ENCODE measurements at regions not wholly inside any gene's neighbourhood (a gene's known extent, or its start where the extent isn't known, plus 50 kb on each side); places are given as distances from the start of the nearest gene placed in this dataset.
"Not testable (repeated sequence)": the region's sequence is repeated elsewhere in the genome, so short reads cannot be mapped to it uniquely, and the experiment has no call there.

GRCh38 chr3:102038477-102039142 is 189.3 kb downstream of the NFKBIZ start:
- no peak for DNase-seq

DNA sequence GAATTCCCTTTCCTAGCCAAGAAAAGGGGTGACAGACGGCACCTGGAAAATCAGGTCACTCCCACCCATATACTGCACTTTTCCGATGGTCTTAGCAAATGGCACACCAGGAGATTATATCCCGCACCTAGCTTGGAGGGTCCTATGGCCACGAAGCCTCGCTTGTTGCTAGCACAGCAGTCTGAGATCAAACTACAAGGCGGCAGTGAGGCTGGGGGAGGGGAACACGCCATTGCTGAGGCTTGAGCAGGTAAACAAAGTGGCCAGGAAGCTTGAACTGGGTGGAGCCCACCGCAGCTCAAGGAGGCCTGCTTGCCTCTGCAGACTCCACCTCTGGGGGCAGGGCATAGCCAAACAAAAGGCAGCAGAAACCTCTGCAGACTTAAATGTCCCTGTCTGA is 190.8 kb downstream of the NFKBIZ start:
- DNase-seq: not testable (repeated sequence)

DNA sequence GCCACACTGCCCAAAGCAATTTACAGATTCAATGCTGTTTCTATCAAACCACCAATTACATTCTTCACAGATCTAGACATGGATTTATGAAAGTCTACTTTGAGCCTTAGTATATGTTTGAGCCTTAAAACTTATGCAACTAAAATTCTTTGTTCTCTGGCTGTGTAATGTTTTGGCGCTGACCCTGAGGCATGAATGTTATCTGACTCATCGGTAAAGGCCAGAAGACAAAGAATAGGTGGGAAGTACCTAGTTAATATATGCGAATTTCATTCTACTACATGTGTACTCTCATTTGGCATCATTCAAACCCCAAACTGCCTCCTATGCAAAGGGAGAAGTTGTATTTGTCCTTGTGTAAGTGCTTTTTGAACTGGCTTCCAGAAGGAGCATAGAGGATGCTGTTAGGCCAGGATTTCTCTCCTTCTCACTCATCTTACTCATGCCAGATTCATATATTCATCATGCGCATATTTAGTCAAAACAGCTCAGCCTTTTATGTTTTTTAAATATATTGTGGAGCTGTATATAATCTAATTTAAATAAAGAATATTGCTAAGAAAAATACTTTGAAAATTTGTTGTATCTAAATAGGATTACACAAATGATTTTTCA is 204.2 kb downstream of the NFKBIZ start:
- DNase-seq: peak; percentile 48

- no peak for DNase-seq
Measured at GRCh38 chr3:102054543-102055080, 205.3 kb downstream of the NFKBIZ start.

DNA sequence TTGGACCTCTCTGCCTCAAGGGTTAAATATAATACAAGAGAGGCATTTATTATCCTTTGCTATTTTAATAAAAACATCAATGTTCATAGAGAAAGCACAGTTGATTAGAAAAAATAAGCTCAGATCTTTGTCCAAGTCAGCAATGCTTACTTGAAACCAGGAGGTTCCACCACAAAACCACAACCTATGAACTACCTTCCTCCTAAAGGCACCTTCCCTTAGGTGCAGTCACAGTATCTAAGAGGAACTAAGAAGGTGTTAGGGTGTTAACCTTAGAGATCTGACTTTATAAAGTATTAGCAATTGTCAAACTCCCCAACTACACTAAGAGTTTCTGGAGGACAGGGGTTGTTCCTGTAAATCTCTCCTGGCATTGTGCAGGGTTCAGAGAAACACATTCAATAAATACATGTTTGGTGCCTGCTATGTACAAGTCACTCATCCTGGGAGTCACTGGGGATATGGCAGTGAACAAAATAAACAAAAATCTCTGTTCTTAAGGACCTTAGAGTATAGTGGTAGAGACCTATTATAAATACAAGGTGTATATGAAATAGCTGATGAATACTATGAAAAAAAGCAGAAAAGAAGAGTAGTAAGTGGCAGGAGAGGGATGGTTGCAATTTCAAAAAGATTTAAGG is 208.6 kb downstream of the NFKBIZ start:
- no peak for DNase-seq

DNA sequence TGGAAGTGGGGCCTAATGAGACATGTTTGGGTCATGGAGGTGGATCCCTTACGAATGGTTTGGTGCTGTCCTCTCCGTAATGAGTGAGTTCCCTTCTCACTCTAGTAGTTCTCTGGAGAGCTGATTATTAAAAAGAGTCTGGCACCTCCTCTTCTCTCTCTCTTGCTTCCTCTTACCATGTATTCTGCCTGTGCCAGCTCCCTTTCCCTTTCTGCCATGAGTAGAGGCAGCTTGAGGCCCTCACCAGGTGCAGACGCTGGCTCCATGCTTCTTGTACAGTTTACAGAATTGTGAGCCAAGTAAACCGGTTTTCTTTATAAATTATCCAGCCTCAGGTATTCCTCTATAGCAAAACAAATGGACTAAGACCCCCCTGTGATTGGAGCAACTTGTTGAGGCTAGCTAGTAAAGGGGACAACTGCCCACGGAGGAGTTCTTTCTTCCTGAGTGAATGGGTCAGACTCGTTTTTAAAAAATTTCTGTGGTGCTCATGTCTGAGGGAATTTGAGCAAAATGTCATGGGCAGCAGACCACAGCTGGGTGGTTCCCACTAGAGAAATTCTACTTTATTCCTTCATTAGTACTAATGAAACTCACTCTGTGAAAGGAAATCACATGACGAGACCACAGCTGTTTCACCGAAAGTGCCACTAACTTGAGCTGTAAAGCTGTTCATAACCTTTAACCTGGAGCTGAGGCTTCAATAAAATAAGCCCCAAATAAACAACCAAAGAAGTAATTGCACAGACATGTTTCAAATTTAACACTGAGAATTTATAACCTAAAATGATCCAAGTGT is 210.0 kb downstream of the NFKBIZ start:
- DNase-seq: no peak

GRCh38 chr3:102060814-102061213 is 211.5 kb downstream of the NFKBIZ start:
- DNase-seq: no peak

DNA sequence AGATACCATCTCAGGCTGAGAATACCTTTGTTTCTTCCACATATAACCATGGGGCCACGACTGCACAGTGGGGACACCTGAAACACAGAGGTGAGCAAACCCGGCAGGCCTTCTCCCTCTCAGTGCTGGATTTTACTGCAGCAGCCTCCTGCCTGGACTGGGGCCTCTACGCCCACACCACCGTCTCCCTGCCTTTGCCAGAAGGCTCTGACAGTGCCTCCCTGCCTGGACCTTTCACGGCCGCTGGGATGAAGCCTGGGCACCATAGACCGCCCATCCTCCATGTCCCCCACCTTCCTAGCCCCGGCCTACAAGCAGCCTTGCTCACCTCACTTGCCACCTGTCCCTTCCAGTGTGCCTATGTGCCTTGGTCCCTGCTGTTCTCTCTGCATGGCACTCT is 214.3 kb downstream of the NFKBIZ start:
- no peak for DNase-seq

DNA sequence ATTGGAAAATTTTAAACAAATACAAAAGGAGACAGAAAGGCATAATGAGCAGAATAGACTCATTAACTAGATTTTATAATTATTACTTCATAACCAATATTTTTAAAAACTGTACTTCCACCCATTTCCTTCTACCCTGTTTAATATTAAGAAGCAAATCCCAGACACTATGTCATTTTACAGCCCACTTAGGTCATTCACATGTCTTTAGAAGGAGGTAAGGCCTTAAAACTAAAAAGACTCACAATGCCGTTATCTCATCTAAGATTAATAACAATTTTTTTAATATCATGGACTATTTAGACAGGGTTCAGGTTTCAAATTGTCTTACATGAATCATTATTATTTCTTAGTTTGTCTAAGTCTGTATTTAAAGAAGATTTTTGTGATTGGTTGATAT is 217.2 kb downstream of the NFKBIZ start:
- no peak for DNase-seq

DNA sequence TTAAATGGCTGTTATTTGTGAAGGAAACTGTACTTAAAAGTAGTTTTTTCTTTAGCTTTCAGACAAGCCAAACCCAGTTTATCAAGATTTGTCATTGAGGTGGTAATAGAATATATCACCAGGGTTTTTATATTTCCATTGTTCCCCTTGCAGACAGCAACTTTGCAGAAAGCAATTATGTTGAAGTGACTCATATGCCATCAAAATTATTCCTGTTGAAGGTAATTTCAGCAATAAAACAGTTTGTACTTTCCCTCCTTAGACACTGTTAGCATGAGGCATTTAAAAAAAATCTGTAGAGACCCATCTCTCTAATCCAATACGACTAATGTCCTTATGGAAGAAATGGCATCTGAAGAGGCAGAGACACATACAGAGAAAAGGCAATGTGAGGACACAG is 219.0 kb downstream of the NFKBIZ start:
- DNase-seq: no peak

GRCh38 chr3:102068736-102069135 is 219.4 kb downstream of the NFKBIZ start:
- DNase-seq: no peak

DNA sequence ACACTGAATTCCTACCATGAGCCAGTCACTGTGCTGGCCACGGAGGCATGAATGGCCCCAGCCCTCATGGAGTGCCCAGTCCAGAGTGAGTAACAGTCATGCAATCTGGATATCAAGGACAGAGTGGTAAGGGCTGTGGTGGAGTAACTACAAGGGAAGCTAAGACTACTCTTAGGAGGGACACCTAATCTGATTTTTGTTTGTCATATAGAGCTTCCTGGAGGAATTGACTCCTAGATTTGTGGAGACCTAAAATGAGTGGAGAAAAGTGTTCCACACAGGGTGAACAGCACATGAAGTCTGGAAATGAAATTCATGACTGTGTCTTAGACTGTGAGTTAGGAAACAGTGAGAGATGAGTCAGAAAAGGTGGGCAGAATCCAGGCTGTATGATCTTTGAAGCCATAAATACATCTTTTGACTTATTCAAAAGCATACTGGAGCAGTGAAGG is 219.9 kb downstream of the NFKBIZ start:
- DNase-seq: peak; percentile 53

DNA sequence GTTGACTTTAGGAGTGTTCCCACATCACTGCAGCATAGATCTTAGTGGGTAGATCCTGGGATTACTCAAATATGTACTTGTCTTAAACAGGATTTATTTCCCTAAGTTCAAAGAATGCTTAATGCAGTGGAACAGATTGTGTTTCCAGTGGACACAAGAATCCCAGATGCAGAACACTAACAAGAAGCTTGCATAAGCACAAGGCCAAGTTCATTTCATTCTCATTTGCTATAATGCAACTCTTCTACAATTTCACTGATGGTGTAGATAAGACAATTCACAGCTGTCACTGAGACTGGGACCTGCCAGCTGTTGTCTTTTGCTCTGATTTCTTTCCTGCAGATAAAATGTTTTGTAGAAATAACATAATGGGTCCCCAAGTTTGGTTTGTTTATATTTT is 225.6 kb downstream of the NFKBIZ start:
- DNase-seq: no peak

- no peak for DNase-seq
Measured at GRCh38 chr3:102078401-102078800, 229.1 kb downstream of the NFKBIZ start.

DNA sequence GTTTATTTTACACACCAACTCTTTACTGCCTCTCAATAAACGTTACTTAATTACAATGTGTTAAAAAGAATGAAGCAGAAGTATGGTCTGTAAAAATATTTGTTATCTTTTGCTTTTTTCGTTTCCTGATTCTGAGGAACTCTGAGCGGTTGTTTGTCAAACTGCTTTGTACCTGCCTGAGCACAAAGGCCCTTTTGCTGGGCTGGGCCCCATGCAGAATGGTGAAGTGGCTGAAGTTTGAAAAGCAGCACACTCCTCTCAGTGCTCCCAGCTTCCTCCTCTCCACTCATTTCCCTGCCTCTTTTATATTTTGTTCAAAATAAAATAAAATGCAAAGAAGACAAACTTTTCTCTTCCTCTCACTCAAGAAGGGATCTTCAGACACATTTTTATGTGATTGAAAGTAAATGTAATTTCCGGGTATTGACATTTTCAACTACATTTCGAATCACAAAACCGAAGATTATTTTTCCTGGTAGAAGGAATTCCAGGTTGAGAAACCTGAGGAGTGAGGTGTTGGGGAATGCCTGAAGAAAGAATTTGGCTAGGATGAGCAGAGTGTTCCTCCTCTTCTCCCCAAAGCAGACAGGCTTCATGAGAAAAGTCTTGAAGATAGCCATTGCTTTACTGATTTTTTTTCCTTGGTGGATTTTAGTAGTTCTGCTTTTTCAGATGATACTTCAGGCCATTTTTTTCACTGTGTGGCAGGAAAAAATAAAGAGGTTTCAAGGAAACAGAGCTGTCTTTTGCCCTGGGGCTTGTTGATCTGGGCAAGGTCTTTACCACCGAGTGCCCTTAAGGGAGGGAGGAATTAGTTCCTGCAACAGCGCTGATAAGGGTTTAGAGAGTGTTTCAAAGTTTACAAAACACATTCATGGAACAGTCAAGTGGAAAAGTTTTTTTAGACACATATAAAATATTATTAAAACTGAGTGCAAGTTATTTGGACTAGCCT is 229.8 kb downstream of the NFKBIZ start:
- DNase-seq: no peak

- DNase-seq: no peak
Measured at GRCh38 chr3:102079809-102080197, 230.5 kb downstream of the NFKBIZ start.

DNA sequence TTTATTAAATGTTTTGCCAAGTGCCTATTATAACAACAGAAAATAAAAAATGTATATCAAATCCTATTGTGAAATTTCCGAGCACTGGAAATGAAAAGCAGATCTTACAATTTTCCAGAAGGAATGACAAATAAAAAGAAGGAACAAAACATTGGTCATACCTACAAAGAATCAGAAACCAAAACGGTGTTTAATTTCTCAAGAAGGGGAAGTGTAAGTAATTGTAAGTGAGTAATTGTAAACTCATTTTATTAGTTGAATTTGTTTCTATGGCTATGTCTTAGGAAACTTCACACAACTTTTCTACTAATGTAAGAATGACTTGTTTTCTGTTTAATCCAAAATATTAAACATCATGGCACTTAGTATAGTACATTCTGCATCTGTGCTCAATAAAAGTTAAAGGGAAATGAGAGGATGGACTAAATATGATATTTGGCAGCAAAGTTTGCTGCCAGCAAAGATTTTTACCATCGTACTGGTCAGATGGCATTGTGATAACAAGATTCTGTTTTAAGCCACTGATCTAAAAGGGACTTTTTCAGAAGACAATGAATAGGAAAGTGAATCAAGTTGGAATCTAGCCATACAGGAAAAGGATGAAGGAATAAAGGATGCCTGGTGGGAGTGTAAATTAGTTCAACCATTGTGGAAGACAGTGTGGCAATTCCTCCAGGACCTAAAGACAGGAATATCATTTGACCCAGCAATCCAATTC is 232.4 kb downstream of the NFKBIZ start:
- DNase-seq: no peak

- no peak for DNase-seq
Measured at GRCh38 chr3:102083473-102083872, 234.2 kb downstream of the NFKBIZ start.

DNA sequence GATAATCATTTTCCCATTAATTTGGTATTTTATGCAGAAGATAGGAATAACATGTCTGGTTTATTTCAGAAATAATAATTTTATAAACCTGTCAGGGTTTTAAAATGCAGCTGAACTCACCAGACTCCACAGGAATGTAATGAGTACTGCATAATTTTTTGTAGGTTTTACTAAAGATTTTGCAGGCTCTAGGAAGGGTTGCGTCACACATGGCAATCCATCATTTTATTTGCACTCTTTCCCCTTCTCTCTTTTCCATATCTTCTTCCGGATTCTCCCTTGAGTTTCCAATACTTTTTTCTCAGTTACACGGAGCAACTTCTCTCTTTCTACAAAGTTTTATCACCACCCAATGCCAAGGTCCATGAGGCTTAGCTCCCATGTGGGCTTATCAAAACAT is 234.7 kb downstream of the NFKBIZ start:
- DNase-seq: no peak

DNA sequence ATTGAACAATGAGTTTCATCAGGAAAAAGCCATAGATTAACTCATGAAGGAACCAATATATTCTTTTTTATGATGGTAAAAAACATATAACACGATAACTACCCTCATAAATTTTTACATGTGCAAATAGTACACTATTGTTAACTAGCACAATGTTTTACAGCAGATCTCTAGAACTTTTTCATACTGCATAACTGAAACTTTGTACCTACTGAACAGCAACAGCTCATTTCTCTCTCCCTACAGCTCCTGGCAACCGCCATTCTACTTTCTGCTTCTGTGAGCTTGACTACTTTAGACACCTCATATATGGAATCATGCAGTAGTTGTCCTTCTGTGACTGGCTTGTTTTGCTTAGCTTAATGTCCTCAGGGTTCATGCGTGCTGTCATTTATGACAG is 235.4 kb downstream of the NFKBIZ start:
- DNase-seq: no peak

- DNase-seq: peak; percentile 35
Measured at GRCh38 chr3:102085431-102086176, 236.3 kb downstream of the NFKBIZ start.

Measured in kidney glomerular epithelial cell (primary cell).